Naive thymus-derived CD4-positive, alpha-beta T cell (primary cell): ENCODE measurements at regions not wholly inside any gene's neighbourhood (a gene's known extent, or its start where the extent isn't known, plus 50 kb on each side); places are given as distances from the start of the nearest gene placed in this dataset.

Experiments used
- ATAC-seq: fragments of 150-1000 bp; cut with Tn5 transposase; 2 replicates; pipeline ENCODE4 v1.10.0; 2021; ENCODE audit warnings: mild to moderate bottlenecking, moderate library complexity
- CTCF ChIA-PET: fragments of 350-600 bp; sonication (Branson Sonifier 250); formaldehyde crosslinking; loops from one replicate; lab custom pipeline; 2021; ENCODE audit warnings: antibody characterized with exemption; lab: Charles Lee
- POLR2A ChIA-PET: fragments of 350-600 bp; sonication (Branson Sonifier 250); formaldehyde crosslinking; loops from one replicate; lab custom pipeline; 2021; ENCODE audit warnings: antibody characterized with exemption, inconsistent platforms; lab: Charles Lee
- DNase-seq, 9 donors: peaks; one replicate each; pipeline versions ENCODE4 v3.0.0 to v3.0.0-alpha.2; 2020 to 2022; ENCODE audit warnings: mixed read lengths in 1 of 9
- H3K27ac ChIP-seq: one replicate; pipeline ENCODE4 v1.7.0; 2013; ENCODE audit warnings: mild to moderate bottlenecking, low read depth, low read length, moderate library complexity
- H3K27me3 ChIP-seq, 2 donors: one replicate each; pipeline ENCODE4 v1.7.0; 2013; ENCODE audit warnings: low read length in 2 of 2, mild to moderate bottlenecking in 2 of 2, moderate library complexity in 2 of 2; ENCODE audit not compliant: control insufficient read depth in 2 of 2, insufficient read depth in 2 of 2
- H3K36me3 ChIP-seq, 3 experiments: 1 replicate in 2 of 3; 2 replicates in 1 of 3; pipeline ENCODE4 v1.7.0; 2013; ENCODE audit warnings: low read length in 3 of 3, mild to moderate bottlenecking in 3 of 3, moderate library complexity in 1 of 3; ENCODE audit not compliant: insufficient read depth in 3 of 3, control insufficient read depth in 2 of 3
- H3K4me1 ChIP-seq, 2 donors: one replicate each; pipeline ENCODE4 v1.7.0; 2013; ENCODE audit warnings: low read length in 2 of 2, mild to moderate bottlenecking in 2 of 2, moderate library complexity in 1 of 2; ENCODE audit not compliant: control insufficient read depth in 2 of 2, insufficient read depth in 2 of 2
- H3K4me3 ChIP-seq: 2 replicates; pipeline ENCODE4 v1.7.0; 2013; ENCODE audit warnings: mild to moderate bottlenecking, low read length
- H3K9me3 ChIP-seq, 3 experiments: 1 replicate in 2 of 3; 2 replicates in 1 of 3; pipeline ENCODE4 v1.7.0; 2013; ENCODE audit warnings: low read length in 3 of 3; ENCODE audit not compliant: control insufficient read depth in 2 of 3
- H3K27ac Mint-ChIP-seq, 9 donors: one replicate each; pipeline ENCODE4 v1.8.0; 2020 to 2022; ENCODE audit warnings: mixed read lengths in 9 of 9, mild to moderate bottlenecking in 8 of 9, moderate library complexity in 5 of 9, inconsistent platforms in 2 of 9
- H3K27me3 Mint-ChIP-seq, 5 donors: one replicate each; pipeline ENCODE4 v1.8.0; 2021 to 2022; ENCODE audit warnings: mixed read lengths in 5 of 5, mild to moderate bottlenecking in 1 of 5
- H3K36me3 Mint-ChIP-seq, 5 donors: one replicate each; pipeline ENCODE4 v1.8.0; 2020 to 2022; ENCODE audit warnings: mixed read lengths in 5 of 5, mild to moderate bottlenecking in 3 of 5, inconsistent platforms in 1 of 5
- H3K4me1 Mint-ChIP-seq, 7 donors: one replicate each; pipeline ENCODE4 v1.8.0; 2020 to 2022; ENCODE audit warnings: mixed read lengths in 7 of 7, mild to moderate bottlenecking in 3 of 7, inconsistent platforms in 1 of 7
- H3K4me3 Mint-ChIP-seq, 10 donors: one replicate each; pipeline ENCODE4 v1.8.0; 2020 to 2022; ENCODE audit warnings: mild to moderate bottlenecking in 10 of 10, mixed read lengths in 10 of 10, moderate library complexity in 6 of 10, inconsistent platforms in 2 of 10
- H3K9me3 Mint-ChIP-seq, 11 donors: one replicate each; pipeline ENCODE4 v1.8.0; 2020 to 2022; ENCODE audit warnings: mixed read lengths in 11 of 11, mild to moderate bottlenecking in 4 of 11, inconsistent platforms in 1 of 11, moderate library complexity in 1 of 11
- intact Hi-C, 2 donors: fragments of 100-400 bp; cut with micrococcal nuclease; formaldehyde crosslinking; loops; one replicate each; pipeline ENCODE4 v1.15.1; 2023

GRCh38 chr13:34357435-34358232, 539.7 kb downstream of the RFC3 start:
- H3K27ac Mint-ChIP-seq = no peak overlapping the region
- intact Hi-C loops = no loop called here
- H3K36me3 Mint-ChIP-seq = no peaks in the 10 kb centered on the region
- H3K27ac ChIP-seq = no peak overlapping the region
- no peak for ATAC-seq
- CTCF ChIA-PET = no interaction called here
- H3K4me3 ChIP-seq = no peak overlapping the region
- POLR2A ChIA-PET = no interaction called here
- no peaks in the 10 kb centered on the region for H3K4me1 Mint-ChIP-seq
- H3K36me3 ChIP-seq = no peaks in the 10 kb centered on the region
- no peaks in the 10 kb centered on the region for H3K9me3 ChIP-seq
- H3K27me3 ChIP-seq = no peaks in the 10 kb centered on the region
- peaks cover 0 to 7% (median 0%) of the 10 kb centered on the region in 5 donors for H3K27me3 Mint-ChIP-seq
- no peak for DNase-seq
- H3K4me1 ChIP-seq = no peaks in the 10 kb centered on the region
- H3K9me3 Mint-ChIP-seq = peaks cover 0 to 7% (median 2%) of the 10 kb centered on the region in 11 donors
- H3K4me3 Mint-ChIP-seq = no peak overlapping the region

GRCh38 chr13:34358811-34359513, 541.0 kb downstream of the RFC3 start:
- Histone ChIP-seq H3K4me3 (no peak overlapping the region), H3K27ac (no peak overlapping the region), H3K9me3 (no peaks in the 10 kb centered on the region), H3K4me1 (no peaks in the 10 kb centered on the region), H3K27me3 (no peaks in the 10 kb centered on the region), H3K36me3 (no peaks in the 10 kb centered on the region)
- intact Hi-C loops = no loop called here
- DNase-seq (no peak), ATAC-seq (no peak)
- Mint-ChIP-seq H3K4me3 (no peak overlapping the region), H3K9me3 (peaks cover 0 to 7% (median 2%) of the 10 kb centered on the region in 11 donors), H3K4me1 (no peaks in the 10 kb centered on the region), H3K36me3 (no peaks in the 10 kb centered on the region), H3K27ac (no peak overlapping the region), H3K27me3 (peaks cover 0 to 7% (median 0%) of the 10 kb centered on the region in 5 donors)
- ChIA-PET POLR2A (no interaction called here), CTCF (no interaction called here)

GRCh38 chr13:34360702-34361101, 542.8 kb downstream of the RFC3 start:
- intact Hi-C loops = no loop called here
- no peak overlapping the region for H3K27ac Mint-ChIP-seq
- no peaks in the 10 kb centered on the region for H3K36me3 ChIP-seq
- H3K9me3 ChIP-seq = no peaks in the 10 kb centered on the region
- no peak for DNase-seq
- ChIA-PET CTCF (no interaction called here), POLR2A (no interaction called here)
- no peaks in the 10 kb centered on the region for H3K36me3 Mint-ChIP-seq
- H3K27me3 ChIP-seq = no peaks in the 10 kb centered on the region
- H3K27ac ChIP-seq = no peak overlapping the region
- no peak for ATAC-seq
- H3K4me3 ChIP-seq = no peak overlapping the region
- peaks cover 0 to 7% (median 0%) of the 10 kb centered on the region in 5 donors for H3K27me3 Mint-ChIP-seq
- peaks cover 0 to 5% (median 0%) of the 10 kb centered on the region in 11 donors for H3K9me3 Mint-ChIP-seq
- H3K4me1 ChIP-seq = no peaks in the 10 kb centered on the region
- no peak overlapping the region for H3K4me3 Mint-ChIP-seq
- no peaks in the 10 kb centered on the region for H3K4me1 Mint-ChIP-seq

GRCh38 chr13:34361560-34361959, 543.6 kb downstream of the RFC3 start:
- POLR2A ChIA-PET = no interaction called here
- Mint-ChIP-seq H3K4me1 (no peaks in the 10 kb centered on the region), H3K9me3 (peaks cover 0 to 8% (median 1%) of the 10 kb centered on the region in 11 donors), H3K27me3 (peaks cover 0 to 7% (median 0%) of the 10 kb centered on the region in 5 donors), H3K4me3 (no peak overlapping the region), H3K36me3 (peaks cover 0 to 2% (median 0%) of the 10 kb centered on the region in 5 donors), H3K27ac (no peak overlapping the region)
- Histone ChIP-seq H3K4me1 (no peaks in the 10 kb centered on the region), H3K4me3 (no peak overlapping the region), H3K36me3 (no peaks in the 10 kb centered on the region), H3K27me3 (no peaks in the 10 kb centered on the region), H3K9me3 (no peaks in the 10 kb centered on the region), H3K27ac (no peak overlapping the region)
- intact Hi-C loops = no loop called here
- no peak for ATAC-seq
- no peak for DNase-seq
- CTCF ChIA-PET = no interaction called here

DNA sequence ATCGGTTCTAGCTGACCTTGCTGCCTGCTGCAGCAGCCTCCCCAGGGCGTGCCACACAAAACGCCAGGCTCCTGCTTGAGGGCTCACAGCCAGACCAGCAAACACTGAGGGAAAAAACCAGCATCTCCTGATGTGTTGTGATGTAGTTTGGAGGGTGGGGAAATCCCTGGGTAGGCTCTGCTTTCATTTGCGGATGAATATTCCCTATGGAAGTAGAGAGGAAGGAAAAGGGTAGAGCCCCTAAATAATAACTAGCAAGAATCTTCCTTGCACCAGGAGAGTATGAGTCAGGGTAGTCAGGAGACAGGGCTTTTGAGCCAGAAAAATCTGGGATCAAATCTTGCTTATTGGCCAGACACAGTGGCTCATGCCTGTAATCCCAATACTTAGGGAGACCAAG, 545.3 kb downstream of the RFC3 start:
- peaks cover 0 to 9% (median 1%) of the 10 kb centered on the region in 11 donors for H3K9me3 Mint-ChIP-seq
- CTCF ChIA-PET = no interaction called here
- no peaks in the 10 kb centered on the region for H3K4me1 ChIP-seq
- no peaks in the 10 kb centered on the region for H3K36me3 ChIP-seq
- peaks cover 0 to 7% (median 0%) of the 10 kb centered on the region in 5 donors for H3K27me3 Mint-ChIP-seq
- peaks cover 0 to 4% (median 0%) of the 10 kb centered on the region in 5 donors for H3K36me3 Mint-ChIP-seq
- H3K4me3 ChIP-seq = no peak overlapping the region
- H3K27ac Mint-ChIP-seq = no peak overlapping the region
- DNase-seq (no peak), ATAC-seq (no peak)
- POLR2A ChIA-PET = no interaction called here
- H3K27ac ChIP-seq = no peak overlapping the region
- intact Hi-C loops = no loop called here
- H3K4me1 Mint-ChIP-seq = no peaks in the 10 kb centered on the region
- H3K9me3 ChIP-seq = no peaks in the 10 kb centered on the region
- H3K27me3 ChIP-seq = no peaks in the 10 kb centered on the region
- H3K4me3 Mint-ChIP-seq = no peak overlapping the region

GRCh38 chr13:34364633-34365032, 546.7 kb downstream of the RFC3 start:
- Mint-ChIP-seq H3K4me3 (no peak overlapping the region), H3K36me3 (peaks cover 0 to 4% (median 0%) of the 10 kb centered on the region in 5 donors), H3K27me3 (peaks cover 0 to 7% (median 0%) of the 10 kb centered on the region in 5 donors), H3K9me3 (peaks cover 0 to 9% (median 3%) of the 10 kb centered on the region in 11 donors), H3K27ac (no peak overlapping the region), H3K4me1 (no peaks in the 10 kb centered on the region)
- CTCF ChIA-PET = no interaction called here
- DNase-seq (no peak), ATAC-seq (no peak)
- H3K27ac ChIP-seq = no peak overlapping the region
- no peaks in the 10 kb centered on the region for H3K4me1 ChIP-seq
- H3K9me3 ChIP-seq = no peaks in the 10 kb centered on the region
- H3K4me3 ChIP-seq = no peak overlapping the region
- intact Hi-C loops = no loop called here
- POLR2A ChIA-PET = no interaction called here
- no peaks in the 10 kb centered on the region for H3K36me3 ChIP-seq
- no peaks in the 10 kb centered on the region for H3K27me3 ChIP-seq
